B cell (primary cell): ENCODE measurements at regions not wholly inside any gene's neighbourhood (a gene's known extent, or its start where the extent isn't known, plus 50 kb on each side); places are given as distances from the start of the nearest gene placed in this dataset.
"Not testable (repeated sequence)": the region's sequence is repeated elsewhere in the genome, so short reads cannot be mapped to it uniquely, and the experiment has no call there.

ENCODE experiments used
- ATAC-seq: fragments of 200-7000 bp; cut with Tn5 transposase; one replicate; pipeline ENCODE4 v1.10.0; 2021; ENCODE audit warnings: low read depth, mild to moderate bottlenecking, moderate number of reproducible peaks, moderate library complexity
- CTCF ChIA-PET: fragments of 350-600 bp; sonication (Branson Sonifier 250); formaldehyde crosslinking; loops from one replicate; lab custom pipeline; 2021; ENCODE audit warnings: antibody characterized with exemption, inconsistent platforms; lab: Charles Lee
- POLR2A ChIA-PET: fragments of 350-600 bp; sonication (Branson Sonifier 250); formaldehyde crosslinking; loops from one replicate; lab custom pipeline; 2021; ENCODE audit warnings: antibody characterized with exemption; lab: Charles Lee
- DNase-seq: peaks from one replicate; pipeline ENCODE4 v3.0.0; 2013
- H2AFZ ChIP-seq: 2 replicates; pipeline ENCODE4 v1.6.1; 2012; ENCODE audit warnings: mild to moderate bottlenecking, low read depth, low read length; ENCODE audit not compliant: insufficient read depth, poor library complexity, severe bottlenecking
- H3K27ac ChIP-seq, 2 donors: 1 replicate in 1 of 2; 2 replicates in 1 of 2; pipeline ENCODE4 v1.5.1; 2012 to 2013; ENCODE audit warnings: low read length in 2 of 2, mild to moderate bottlenecking in 2 of 2, moderate library complexity in 1 of 2
- H3K27me3 ChIP-seq, 4 experiments: fragments of 200-600 bp in 1 of 4; sonication (generic) in 1 of 4; replicated peaks in 1 of 4; 1 replicate in 2 of 4; 2 replicates in 2 of 4; pipeline versions ENCODE4 v1.6.1 to v1.7.0; 2013 to 2016; ENCODE audit warnings: low read length in 3 of 4, mild to moderate bottlenecking in 2 of 4, mixed read lengths in 1 of 4, moderate library complexity in 1 of 4; ENCODE audit not compliant: insufficient read depth in 4 of 4, control insufficient read depth in 3 of 4; ENCODE audit errors: control extremely low read depth in 1 of 4
- H3K36me3 ChIP-seq, 2 experiments: replicated peaks in 1 of 2; 1 replicate in 1 of 2; 2 replicates in 1 of 2; pipeline versions ENCODE4 v1.6.1 to v1.7.1; 2013; ENCODE audit warnings: low read length in 1 of 2; ENCODE audit not compliant: insufficient read depth in 2 of 2, control insufficient read depth in 1 of 2; ENCODE audit errors: control extremely low read depth in 1 of 2, extremely low read depth in 1 of 2
- H3K4me1 ChIP-seq, 2 donors: fragments of 200-600 bp in 1 of 2; sonication (generic) in 1 of 2; 1 replicate in 1 of 2; 2 replicates in 1 of 2; pipeline versions ENCODE4 v1.5.1 to v1.6.1; 2013 to 2017; ENCODE audit warnings: low read length in 2 of 2; ENCODE audit not compliant: control insufficient read depth in 2 of 2, insufficient read depth in 2 of 2
- H3K4me2 ChIP-seq: replicated peaks from 2 replicates; pipeline ENCODE3; 2012; ENCODE audit warnings: mild to moderate bottlenecking, low read depth, low read length; ENCODE audit not compliant: poor library complexity, severe bottlenecking
- H3K4me3 ChIP-seq, 5 experiments: fragments of 200-600 bp in 1 of 5; sonication (generic) in 1 of 5; 1 replicate in 3 of 5; 2 replicates in 2 of 5; pipeline versions ENCODE4 v1.5.1 to v1.7.0; 2011 to 2016; ENCODE audit warnings: low read length in 4 of 5, mild to moderate bottlenecking in 4 of 5, low read depth in 2 of 5, control low read depth in 1 of 5, moderate library complexity in 1 of 5; ENCODE audit not compliant: insufficient read depth in 1 of 5; ENCODE audit errors: control extremely low read depth in 1 of 5, extremely low read depth in 1 of 5
- H3K79me2 ChIP-seq: fragments of 200-600 bp; sonication (generic); one replicate; pipeline ENCODE4 v1.6.0; 2016; ENCODE audit warnings: low read length; ENCODE audit not compliant: control insufficient read depth, insufficient read depth
- H3K9ac ChIP-seq: fragments of 200-600 bp; sonication (generic); 2 replicates; pipeline ENCODE4 v1.6.1; 2017; ENCODE audit warnings: mild to moderate bottlenecking, low read length, moderate library complexity
- H3K9me3 ChIP-seq, 3 donors: one replicate each; pipeline versions ENCODE4 v1.6.1 to v1.7.1; 2013; ENCODE audit warnings: low read length in 2 of 3; ENCODE audit not compliant: control insufficient read depth in 2 of 3, insufficient read depth in 1 of 3; ENCODE audit errors: control extremely low read depth in 1 of 3
- H4K20me1 ChIP-seq: 2 replicates; pipeline ENCODE4 v1.6.0; 2012; ENCODE audit warnings: mild to moderate bottlenecking, low read length; ENCODE audit not compliant: insufficient read depth, control insufficient read depth, poor library complexity, severe bottlenecking
- H3K27ac Mint-ChIP-seq: one replicate; pipeline ENCODE4 v1.8.0; 2021; ENCODE audit warnings: mixed read lengths
- H3K27me3 Mint-ChIP-seq: one replicate; pipeline ENCODE4 v1.8.0; 2021; ENCODE audit warnings: mixed read lengths
- H3K4me1 Mint-ChIP-seq: one replicate; pipeline ENCODE4 v1.8.0; 2021; ENCODE audit warnings: mixed read lengths
- H3K4me3 Mint-ChIP-seq: one replicate; pipeline ENCODE4 v1.8.0; 2021; ENCODE audit warnings: mixed read lengths
- H3K9me3 Mint-ChIP-seq: one replicate; pipeline ENCODE4 v1.8.0; 2022; ENCODE audit warnings: mixed read lengths; ENCODE audit not compliant: insufficient read depth
- CTCF ChIP-seq: fragments of 200-600 bp; IDR thresholded peaks from one replicate; pipeline ENCODE4 v1.8.0; 2022; ENCODE audit warnings: antibody characterized with exemption, mild to moderate bottlenecking
- EZH2 ChIP-seq: IDR thresholded peaks from 2 replicates; pipeline ENCODE4 v1.6.1; 2012; ENCODE audit warnings: borderline replicate concordance, low read depth, mild to moderate bottlenecking, moderate library complexity, low read length; ENCODE audit not compliant: insufficient read depth, poor library complexity, severe bottlenecking
- WGBS: methylation state at CpG from one replicate; pipeline ENCODE4 v1.1.5; 2013; ENCODE audit warnings: missing lambda C conversion rate; ENCODE audit not compliant: insufficient coverage; 5-methylcytosine and 5-hydroxymethylcytosine counted together
- intact Hi-C: fragments of 100-400 bp; cut with micrococcal nuclease; formaldehyde crosslinking; loops from one replicate; pipeline ENCODE4 v1.10.0; 2022

- ChIA-PET CTCF (no interaction called here), POLR2A (no interaction called here)
- Histone ChIP-seq H3K9me3 (peaks cover 0 to 13% (median 1%) of the 10 kb centered on the region in 3 donors), H2AFZ (no peak overlapping the region), H3K4me2 (no peak overlapping the region), H3K36me3 (no peaks in the 10 kb centered on the region), H3K27me3 (peaks cover 0 to 3% (median 1%) of the 10 kb centered on the region in 4 experiments), H3K4me3 (no peak overlapping the region), H3K79me2 (no peaks in the 10 kb centered on the region), H3K27ac (no peak overlapping the region), H3K9ac (no peak overlapping the region), H4K20me1 (no peaks in the 10 kb centered on the region), H3K4me1 (no peaks in the 10 kb centered on the region)
- H3K27me3 Mint-ChIP-seq, result peaks cover 8% of the 10 kb centered on the region
- peaks cover 1% of the 10 kb centered on the region for H3K9me3 Mint-ChIP-seq
- intact Hi-C loops, result no loop called here
- ATAC-seq, result no peak
- no peaks in the 10 kb centered on the region for H3K4me1 Mint-ChIP-seq
- no peak for DNase-seq
- no peak overlapping the region for H3K27ac Mint-ChIP-seq
- TF ChIP-seq CTCF (no peak), EZH2 (no peak)
- no peak overlapping the region for H3K4me3 Mint-ChIP-seq
These were observed 339.3 kb downstream of the ABCC12 start for GRCh38 chr16:47816511-47816910.

GRCh38 chr16:47815655-47816054 lies 340.1 kb downstream of the ABCC12 start:
- ATAC-seq (no peak), DNase-seq (no peak)
- no peaks in the 10 kb centered on the region for H3K79me2 ChIP-seq
- intact Hi-C loops, result no loop called here
- no peaks in the 10 kb centered on the region for H3K36me3 ChIP-seq
- Mint-ChIP-seq H3K27ac (no peak overlapping the region), H3K4me3 (no peak overlapping the region), H3K27me3 (peaks cover 8% of the 10 kb centered on the region), H3K4me1 (no peaks in the 10 kb centered on the region), H3K9me3 (peaks cover 1% of the 10 kb centered on the region)
- no peak overlapping the region for H3K4me2 ChIP-seq
- ChIA-PET POLR2A (no interaction called here), CTCF (no interaction called here)
- no peaks in the 10 kb centered on the region for H4K20me1 ChIP-seq
- peaks cover 0 to 3% (median 0%) of the 10 kb centered on the region in 4 experiments for H3K27me3 ChIP-seq
- TF ChIP-seq CTCF, result no peak
- no peak for TF ChIP-seq EZH2
- H3K9me3 ChIP-seq, result peaks cover 0 to 13% (median 1%) of the 10 kb centered on the region in 3 donors
- no peak overlapping the region for H3K9ac ChIP-seq
- H3K4me1 ChIP-seq, result no peaks in the 10 kb centered on the region
- H2AFZ ChIP-seq, result no peak overlapping the region
- H3K27ac ChIP-seq, result no peak overlapping the region
- H3K4me3 ChIP-seq, result no peak overlapping the region

- H4K20me1 ChIP-seq, POLR2A ChIA-PET, H3K4me3 Mint-ChIP-seq, H3K27ac Mint-ChIP-seq, H3K4me1 ChIP-seq, H3K9ac ChIP-seq, intact Hi-C loops, H2AFZ ChIP-seq, H3K4me1 Mint-ChIP-seq, H3K4me2 ChIP-seq, H3K36me3 ChIP-seq, DNase-seq, H3K9me3 Mint-ChIP-seq, H3K79me2 ChIP-seq, H3K27me3 ChIP-seq, H3K27me3 Mint-ChIP-seq, H3K27ac ChIP-seq, ATAC-seq, CTCF ChIA-PET, H3K4me3 ChIP-seq: not testable (repeated sequence)
- H3K9me3 ChIP-seq, result peaks cover 0 to 13% (median 1%) of the 10 kb centered on the region in 3 donors
- WGBS, result no CpG with 5 or more reads among the region's 3 CpGs
These were observed 344.0 kb downstream of the ABCC12 start for GRCh38 chr16:47811758-47812157.
